ENCODE measurements at regions not wholly inside any gene's neighbourhood (a gene's known extent, or its start where the extent isn't known, plus 50 kb on each side); places are given as distances from the start of the nearest gene placed in this dataset.

GRCh38 chr15:69660114-69660513, 207.5 kb downstream of the RPLP1 start:
- no peaks in the 10 kb centered on the region; the same call in 1 of the 2 replicates for H3K27me3 ChIP-seq (ENCODE audit: control insufficient read depth, insufficient read depth, low read length)
- no peaks in the 10 kb centered on the region for H3K4me1 ChIP-seq (ENCODE audit: control insufficient read depth, insufficient read depth, low read length)
- no peak overlapping the region for H3K27ac ChIP-seq (ENCODE audit: low read depth, low read length)
- H3K9me3 ChIP-seq (ENCODE audit: control insufficient read depth, insufficient read depth, low read depth, low read length), result no peaks in the 10 kb centered on the region
- no peak overlapping the region for H3K4me3 ChIP-seq (ENCODE audit: low read depth, low read length)
- H3K9ac ChIP-seq (ENCODE audit: low read length), result no peak overlapping the region
- no peaks in the 10 kb centered on the region for H3K36me3 ChIP-seq (ENCODE audit: control insufficient read depth, insufficient read depth, low read length)

DNA sequence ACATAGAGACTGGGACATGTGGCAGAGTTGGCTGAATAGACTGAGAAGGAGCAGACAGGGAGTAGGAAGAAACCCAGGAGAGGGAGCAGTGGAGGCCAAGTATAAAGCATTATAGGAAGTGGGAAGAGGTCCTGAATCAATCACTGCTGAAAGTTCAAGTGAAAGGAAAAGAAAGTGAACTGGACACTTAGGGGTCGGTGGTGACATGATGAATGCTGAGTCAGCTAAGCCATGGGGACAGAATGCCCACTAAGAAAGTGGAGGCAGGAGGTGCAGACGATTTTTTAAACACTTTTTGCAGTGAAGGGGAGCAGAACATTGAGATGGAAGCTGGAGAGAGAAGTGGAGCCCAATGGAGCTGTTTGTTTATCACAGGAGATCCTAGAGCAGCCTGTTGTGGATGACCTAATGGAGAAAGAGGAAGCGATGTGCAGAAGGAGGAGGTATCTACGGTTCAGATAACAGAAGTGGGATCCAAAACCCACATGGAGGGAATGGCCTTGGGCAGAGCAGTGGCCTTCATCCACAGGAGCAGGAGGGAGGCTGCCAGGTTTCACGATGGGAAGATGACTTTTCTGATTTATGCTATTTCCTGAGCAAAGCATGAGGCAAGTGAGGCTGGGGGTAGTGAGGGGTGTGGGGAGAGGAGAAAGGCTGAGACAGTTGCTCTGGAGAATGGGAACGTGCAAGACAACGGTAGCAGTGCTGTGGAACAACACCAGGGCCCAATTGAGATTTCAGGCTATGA, 208.2 kb downstream of the RPLP1 start:
- Histone ChIP-seq H3K9ac (ENCODE audit: low read length) (no peak overlapping the region), H3K27me3 (ENCODE audit: control insufficient read depth, insufficient read depth, low read length) (no peaks in the 10 kb centered on the region; the same call in 1 of the 2 replicates), H3K36me3 (ENCODE audit: control insufficient read depth, insufficient read depth, low read length) (no peaks in the 10 kb centered on the region), H3K27ac (ENCODE audit: low read depth, low read length) (no peak overlapping the region), H3K9me3 (ENCODE audit: control insufficient read depth, insufficient read depth, low read depth, low read length) (no peaks in the 10 kb centered on the region), H3K4me1 (ENCODE audit: control insufficient read depth, insufficient read depth, low read length) (peaks cover 6% of the 10 kb centered on the region; the same call in 1 of the 2 replicates), H3K4me3 (ENCODE audit: low read depth, low read length) (no peak overlapping the region)

- Histone ChIP-seq H3K9me3 (ENCODE audit: control insufficient read depth, insufficient read depth, low read depth, low read length) (no peaks in the 10 kb centered on the region), H3K36me3 (ENCODE audit: control insufficient read depth, insufficient read depth, low read length) (no peaks in the 10 kb centered on the region), H3K4me3 (ENCODE audit: low read depth, low read length) (no peak overlapping the region), H3K27ac (ENCODE audit: low read depth, low read length) (no peak overlapping the region), H3K9ac (ENCODE audit: low read length) (no peak overlapping the region), H3K27me3 (ENCODE audit: control insufficient read depth, insufficient read depth, low read length) (no peaks in the 10 kb centered on the region; the same call in 1 of the 2 replicates), H3K4me1 (ENCODE audit: control insufficient read depth, insufficient read depth, low read length) (peaks cover 13% of the 10 kb centered on the region; the same call in 1 of the 2 replicates)
These were observed 208.8 kb downstream of the RPLP1 start for GRCh38 chr15:69661446-69661845.

DNA sequence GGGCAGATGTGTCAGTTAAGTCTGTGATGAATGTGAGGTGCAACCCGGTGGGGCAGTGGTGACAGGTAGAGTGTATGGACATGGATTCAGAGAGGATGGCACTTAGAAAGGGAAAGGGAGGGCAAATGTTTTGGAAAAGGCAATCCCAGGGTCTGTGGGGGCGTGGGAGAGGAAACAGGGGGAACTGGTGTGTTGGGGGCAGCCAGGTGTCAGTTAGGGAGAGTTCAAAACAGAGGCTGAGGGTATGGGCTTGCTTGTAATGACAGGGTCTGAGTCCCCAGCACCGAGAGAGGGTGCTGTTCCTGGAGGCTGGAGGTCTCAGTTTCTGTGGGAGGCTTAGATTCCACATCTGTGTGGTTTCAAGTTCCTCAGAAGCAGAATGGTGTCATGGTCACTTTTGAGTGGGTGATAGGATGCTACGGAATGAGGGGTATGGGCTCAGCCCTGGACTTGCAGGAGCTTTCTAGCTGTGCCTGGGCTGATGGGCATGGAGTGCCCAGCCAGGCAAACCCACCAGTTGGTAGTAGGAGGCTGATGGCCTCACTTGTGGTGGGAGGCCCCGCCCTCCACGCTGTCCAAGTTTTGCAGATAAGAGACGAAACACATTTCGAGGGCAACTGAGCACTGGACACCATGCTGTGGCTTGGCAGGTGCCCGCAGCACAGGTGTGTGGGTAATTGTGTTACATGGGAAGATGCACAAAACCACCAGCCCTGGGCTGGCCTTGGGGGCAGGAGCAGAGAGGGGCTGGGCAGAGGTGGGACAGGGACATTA, 209.4 kb downstream of the RPLP1 start:
- peaks cover 14% of the 10 kb centered on the region; the same call in 1 of the 2 replicates for H3K4me1 ChIP-seq (ENCODE audit: control insufficient read depth, insufficient read depth, low read length)
- H3K27ac ChIP-seq (ENCODE audit: low read depth, low read length), result no peak overlapping the region
- H3K9me3 ChIP-seq (ENCODE audit: control insufficient read depth, insufficient read depth, low read depth, low read length), result no peaks in the 10 kb centered on the region
- no peaks in the 10 kb centered on the region; the same call in 1 of the 2 replicates for H3K27me3 ChIP-seq (ENCODE audit: control insufficient read depth, insufficient read depth, low read length)
- H3K36me3 ChIP-seq (ENCODE audit: control insufficient read depth, insufficient read depth, low read length), result no peaks in the 10 kb centered on the region
- no peak overlapping the region for H3K4me3 ChIP-seq (ENCODE audit: low read depth, low read length)
- no peak overlapping the region for H3K9ac ChIP-seq (ENCODE audit: low read length)

DNA sequence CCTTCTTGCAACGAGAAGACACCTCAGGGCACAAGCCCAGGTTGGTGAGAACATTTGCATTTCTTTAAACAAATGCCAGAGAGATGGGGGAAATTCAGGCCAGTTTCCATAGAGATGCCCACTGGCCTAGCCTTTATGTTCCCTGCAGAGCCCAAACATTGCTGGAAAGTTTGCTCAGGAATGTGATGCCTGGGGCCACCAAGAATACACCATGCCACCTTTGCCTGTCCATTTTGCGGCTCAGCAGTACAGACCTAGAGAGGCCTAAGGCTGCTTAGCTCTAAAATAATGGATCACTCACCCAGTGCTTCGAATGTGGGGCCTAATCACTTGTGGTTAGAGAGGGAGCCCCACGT, 210.0 kb downstream of the RPLP1 start:
- no peak overlapping the region for H3K9ac ChIP-seq (ENCODE audit: low read length)
- H3K4me1 ChIP-seq (ENCODE audit: control insufficient read depth, insufficient read depth, low read length), result peaks cover 14% of the 10 kb centered on the region; the same call in 1 of the 2 replicates
- no peak overlapping the region for H3K4me3 ChIP-seq (ENCODE audit: low read depth, low read length)
- H3K27ac ChIP-seq (ENCODE audit: low read depth, low read length), result no peak overlapping the region
- H3K9me3 ChIP-seq (ENCODE audit: control insufficient read depth, insufficient read depth, low read depth, low read length), result no peaks in the 10 kb centered on the region
- no peaks in the 10 kb centered on the region for H3K36me3 ChIP-seq (ENCODE audit: control insufficient read depth, insufficient read depth, low read length)
- no peaks in the 10 kb centered on the region; the same call in 1 of the 2 replicates for H3K27me3 ChIP-seq (ENCODE audit: control insufficient read depth, insufficient read depth, low read length)

DNA sequence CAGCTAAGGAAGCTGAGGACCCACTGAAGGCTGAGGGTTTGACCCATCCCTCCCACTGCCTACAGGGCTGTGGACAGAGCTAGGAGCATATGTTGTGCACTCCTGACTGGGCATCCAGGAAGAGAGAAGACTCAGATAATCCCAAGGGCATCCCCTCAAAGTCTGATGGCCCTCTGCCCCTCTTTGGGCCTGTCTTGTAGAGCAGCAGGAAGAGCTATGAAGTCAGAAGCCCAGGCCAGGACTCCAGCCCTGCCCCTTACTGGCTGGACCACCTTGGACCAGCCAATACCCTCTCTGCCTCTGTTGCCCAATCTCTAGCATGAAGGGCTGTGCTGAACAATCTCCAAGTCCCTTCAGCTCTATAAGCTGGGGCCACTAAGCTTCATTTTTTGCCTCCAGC, 210.8 kb downstream of the RPLP1 start:
- Histone ChIP-seq H3K27ac (ENCODE audit: low read depth, low read length) (no peak overlapping the region), H3K36me3 (ENCODE audit: control insufficient read depth, insufficient read depth, low read length) (no peaks in the 10 kb centered on the region), H3K9me3 (ENCODE audit: control insufficient read depth, insufficient read depth, low read depth, low read length) (no peaks in the 10 kb centered on the region), H3K4me1 (ENCODE audit: control insufficient read depth, insufficient read depth, low read length) (peaks cover 14% of the 10 kb centered on the region; the same call in 1 of the 2 replicates), H3K9ac (ENCODE audit: low read length) (no peak overlapping the region), H3K27me3 (ENCODE audit: control insufficient read depth, insufficient read depth, low read length) (no peaks in the 10 kb centered on the region; the same call in 1 of the 2 replicates), H3K4me3 (ENCODE audit: low read depth, low read length) (no peak overlapping the region)

DNA sequence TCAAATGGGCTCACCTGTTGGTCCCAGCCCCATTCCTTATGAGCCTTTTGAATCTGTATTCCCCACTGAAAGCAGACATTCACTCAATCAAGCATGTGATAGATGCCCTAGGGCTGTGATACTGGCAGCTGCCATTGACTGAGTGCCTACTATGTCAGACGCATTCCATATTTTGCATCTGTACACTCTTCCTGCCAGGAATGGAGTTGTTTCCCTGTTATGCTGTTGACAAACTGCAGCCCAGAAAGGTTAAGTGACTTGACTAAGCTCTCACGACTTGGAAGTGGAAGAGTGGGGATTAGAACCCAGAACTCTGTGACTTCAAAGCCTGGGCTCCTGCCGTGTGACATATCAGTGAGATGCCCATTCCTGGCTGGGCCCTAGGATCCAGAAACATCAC, 211.4 kb downstream of the RPLP1 start:
- no peak overlapping the region for H3K9ac ChIP-seq (ENCODE audit: low read length)
- no peak overlapping the region for H3K27ac ChIP-seq (ENCODE audit: low read depth, low read length)
- H3K36me3 ChIP-seq (ENCODE audit: control insufficient read depth, insufficient read depth, low read length), result no peaks in the 10 kb centered on the region
- H3K4me1 ChIP-seq (ENCODE audit: control insufficient read depth, insufficient read depth, low read length), result peaks cover 14% of the 10 kb centered on the region; the same call in 1 of the 2 replicates
- H3K9me3 ChIP-seq (ENCODE audit: control insufficient read depth, insufficient read depth, low read depth, low read length), result no peaks in the 10 kb centered on the region
- H3K27me3 ChIP-seq (ENCODE audit: control insufficient read depth, insufficient read depth, low read length), result no peaks in the 10 kb centered on the region; the same call in 1 of the 2 replicates
- no peak overlapping the region for H3K4me3 ChIP-seq (ENCODE audit: low read depth, low read length)

DNA sequence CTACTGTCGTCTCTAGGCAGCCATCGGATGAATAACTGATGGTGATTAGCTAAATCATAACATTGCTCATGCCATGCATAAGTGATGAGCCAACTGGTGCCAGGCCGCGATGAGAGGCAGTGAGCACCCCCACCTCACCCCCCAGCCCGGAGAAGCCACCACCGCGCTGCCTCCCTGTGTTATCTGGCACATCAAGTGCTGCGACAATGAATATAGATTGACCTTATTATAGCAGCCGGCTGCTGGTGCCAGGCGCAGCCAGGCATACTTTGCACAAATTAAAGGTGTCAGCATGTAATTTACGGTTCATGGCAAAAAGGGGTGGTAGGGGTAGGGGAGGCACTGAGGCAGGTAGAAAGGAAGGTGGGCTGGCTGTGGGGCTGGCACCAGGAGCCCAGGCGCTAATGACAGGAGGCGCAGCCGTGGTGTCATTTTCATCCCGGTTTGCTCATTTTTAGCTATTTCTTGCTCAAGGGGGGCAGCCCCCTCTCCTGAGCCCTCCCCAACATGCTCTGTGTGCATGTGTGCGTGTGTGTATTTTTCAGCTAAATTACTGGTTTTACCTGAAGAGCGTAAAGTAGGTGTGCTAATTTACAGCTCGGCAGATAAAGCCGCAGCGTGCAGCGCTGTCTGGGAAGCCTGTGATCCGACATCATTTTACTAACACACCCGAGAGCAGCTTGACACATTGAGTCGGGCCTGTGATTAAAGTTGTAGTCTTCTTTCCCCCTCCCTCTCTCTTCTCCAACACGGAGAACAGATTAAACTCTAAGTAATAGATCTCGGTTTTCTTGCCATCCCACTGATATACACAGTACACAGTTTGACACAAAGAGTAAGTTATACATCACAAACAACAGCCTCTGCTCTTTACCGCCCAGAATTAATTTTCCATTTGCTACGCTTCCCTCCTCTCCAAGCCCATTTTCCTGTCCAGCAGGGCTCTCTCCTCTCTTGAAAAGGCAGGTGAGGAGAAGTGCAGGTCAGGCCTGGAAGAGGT, 212.3 kb downstream of the RPLP1 start:
- Histone ChIP-seq H3K4me1 (ENCODE audit: control insufficient read depth, insufficient read depth, low read length) (peaks cover 14% of the 10 kb centered on the region; the same call in 1 of the 2 replicates), H3K9me3 (ENCODE audit: control insufficient read depth, insufficient read depth, low read depth, low read length) (no peaks in the 10 kb centered on the region), H3K36me3 (ENCODE audit: control insufficient read depth, insufficient read depth, low read length) (no peaks in the 10 kb centered on the region), H3K9ac (ENCODE audit: low read length) (no peak overlapping the region), H3K27me3 (ENCODE audit: control insufficient read depth, insufficient read depth, low read length) (no peaks in the 10 kb centered on the region; the same call in 1 of the 2 replicates), H3K4me3 (ENCODE audit: low read depth, low read length) (no peak overlapping the region), H3K27ac (ENCODE audit: low read depth, low read length) (no peak overlapping the region)

DNA sequence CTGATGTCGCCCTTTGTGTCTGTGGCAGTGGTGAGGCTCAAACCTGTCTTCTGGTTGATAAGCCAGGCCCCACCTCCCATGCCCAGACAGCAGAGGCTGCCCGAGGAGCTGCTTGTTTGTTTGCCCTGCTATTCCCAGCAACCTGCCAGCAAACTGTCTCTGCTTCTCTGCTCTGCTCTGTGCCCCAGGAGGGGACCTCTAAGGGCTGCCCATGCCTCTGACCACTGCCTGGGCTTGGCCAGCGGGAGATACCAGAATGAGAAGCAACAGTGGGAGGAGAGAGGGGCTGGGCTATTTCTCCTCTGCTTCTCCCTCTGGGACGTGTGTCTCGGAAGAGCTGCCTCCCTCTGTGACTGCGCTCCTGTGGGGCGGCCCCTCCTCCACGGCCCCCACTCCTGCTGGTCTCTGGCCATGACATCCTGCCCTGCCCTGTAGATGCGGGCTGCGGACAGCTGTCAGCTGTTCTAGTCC, 213.1 kb downstream of the RPLP1 start:
- Histone ChIP-seq H3K4me1 (ENCODE audit: control insufficient read depth, insufficient read depth, low read length) (peaks cover 14% of the 10 kb centered on the region; the same call in 1 of the 2 replicates), H3K9ac (ENCODE audit: low read length) (no peak overlapping the region), H3K9me3 (ENCODE audit: control insufficient read depth, insufficient read depth, low read depth, low read length) (no peaks in the 10 kb centered on the region), H3K27me3 (ENCODE audit: control insufficient read depth, insufficient read depth, low read length) (no peaks in the 10 kb centered on the region; the same call in 1 of the 2 replicates), H3K36me3 (ENCODE audit: control insufficient read depth, insufficient read depth, low read length) (no peaks in the 10 kb centered on the region), H3K4me3 (ENCODE audit: low read depth, low read length) (no peak overlapping the region), H3K27ac (ENCODE audit: low read depth, low read length) (no peak overlapping the region)

- Histone ChIP-seq H3K27ac (ENCODE audit: low read depth, low read length) (no peak overlapping the region), H3K9ac (ENCODE audit: low read length) (no peak overlapping the region), H3K9me3 (ENCODE audit: control insufficient read depth, insufficient read depth, low read depth, low read length) (no peaks in the 10 kb centered on the region), H3K36me3 (ENCODE audit: control insufficient read depth, insufficient read depth, low read length) (no peaks in the 10 kb centered on the region), H3K4me3 (ENCODE audit: low read depth, low read length) (no peak overlapping the region), H3K27me3 (ENCODE audit: control insufficient read depth, insufficient read depth, low read length) (no peaks in the 10 kb centered on the region; the same call in 1 of the 2 replicates), H3K4me1 (ENCODE audit: control insufficient read depth, insufficient read depth, low read length) (peaks cover 14% of the 10 kb centered on the region; the same call in 1 of the 2 replicates)
These were observed 213.8 kb downstream of the RPLP1 start for GRCh38 chr15:69666441-69666882.

Data from HUES6 (cell line).